MM.1S (cell line): ENCODE measurements at regions not wholly inside any gene's neighbourhood (a gene's known extent, or its start where the extent isn't known, plus 50 kb on each side); places are given as distances from the start of the nearest gene placed in this dataset.

Experiments used
- DNase-seq: peaks from one replicate; pipeline ENCODE4 v3.0.0-alpha.2; 2015
- H2AFZ ChIP-seq: fragments of 300-600 bp; sonication (generic); 2 replicates; pipeline ENCODE4 v1.6.0; 2016; ENCODE audit warnings: antibody characterized with exemption, low read length
- H3F3A ChIP-seq: fragments of 300-600 bp; sonication (generic); 2 replicates; pipeline ENCODE4 v1.6.1; 2016; ENCODE audit warnings: mild to moderate bottlenecking, antibody characterized with exemption, low read length, moderate library complexity, mixed read lengths; ENCODE audit not compliant: insufficient read depth
- H3K27ac ChIP-seq: fragments of 300-600 bp; sonication (generic); 2 replicates; pipeline ENCODE4 v1.5.1; 2016; ENCODE audit warnings: mild to moderate bottlenecking, low read length
- H3K27me3 ChIP-seq: fragments of 300-600 bp; sonication (generic); replicated peaks from 2 replicates; pipeline ENCODE4 v1.6.0; 2016; ENCODE audit warnings: low read length; ENCODE audit not compliant: insufficient read depth
- H3K36me3 ChIP-seq: fragments of 300-600 bp; sonication (generic); replicated peaks from 2 replicates; pipeline ENCODE4 v1.6.1; 2016; ENCODE audit warnings: mild to moderate bottlenecking, low read length, mixed read lengths; ENCODE audit not compliant: insufficient read depth
- H3K4me1 ChIP-seq: fragments of 300-600 bp; sonication (generic); 2 replicates; pipeline ENCODE4 v1.6.1; 2016; ENCODE audit warnings: low read length, mixed read lengths
- H3K4me2 ChIP-seq: fragments of 300-600 bp; sonication (generic); 2 replicates; pipeline ENCODE4 v1.6.0; 2016; ENCODE audit warnings: low read depth, low read length
- H3K4me3 ChIP-seq: fragments of 300-600 bp; sonication (generic); 2 replicates; pipeline ENCODE4 v1.5.1; 2016; ENCODE audit warnings: low read length, mixed read lengths
- H3K79me2 ChIP-seq: fragments of 300-600 bp; sonication (generic); 2 replicates; pipeline ENCODE4 v1.6.1; 2016; ENCODE audit warnings: mixed run types, low read length, mixed read lengths
- H3K9ac ChIP-seq: fragments of 300-600 bp; sonication (generic); 2 replicates; pipeline ENCODE4 v1.6.1; 2016; ENCODE audit warnings: low read length, mixed read lengths
- H3K9me2 ChIP-seq: fragments of 300-600 bp; sonication (generic); replicated peaks from 2 replicates; pipeline ENCODE4 v1.6.1; 2016; ENCODE audit warnings: mild to moderate bottlenecking, low read length, mixed read lengths; ENCODE audit not compliant: insufficient read depth
- H3K9me3 ChIP-seq: fragments of 300-600 bp; sonication (generic); replicated peaks from 2 replicates; pipeline ENCODE4 v1.6.1; 2016; ENCODE audit warnings: mild to moderate bottlenecking, low read length, mixed read lengths; ENCODE audit not compliant: insufficient read depth
- H4K20me1 ChIP-seq: fragments of 300-600 bp; sonication (generic); 2 replicates; pipeline ENCODE4 v1.6.1; 2016; ENCODE audit warnings: mild to moderate bottlenecking, low read length, moderate library complexity, mixed read lengths; ENCODE audit not compliant: insufficient read depth
- CTCF ChIP-seq: fragments of 300-600 bp; sonication (generic); IDR thresholded peaks from 2 replicates; pipeline ENCODE4 v1.5.1; 2016; ENCODE audit warnings: antibody characterized with exemption, low read length, mixed read lengths
- EZH2 ChIP-seq: fragments of 300-600 bp; sonication (generic); optimal IDR thresholded peaks from 2 replicates; pipeline ENCODE3; 2017; ENCODE audit warnings: low read depth, mild to moderate bottlenecking, antibody characterized with exemption, low read length, mixed read lengths
- EZH2phosphoT487 ChIP-seq: fragments of 300-600 bp; sonication (generic); IDR thresholded peaks from 2 replicates; pipeline ENCODE4 v1.6.1; 2018; ENCODE audit warnings: antibody characterized with exemption, low read length

GRCh38 chr10:8776926-8777622 lies 722.6 kb downstream of the GATA3 start:
- H3K79me2 ChIP-seq: no peaks in the 10 kb centered on the region
- no peaks in the 10 kb centered on the region for H3K36me3 ChIP-seq
- no peak for DNase-seq
- no peak overlapping the region for H3K4me2 ChIP-seq
- H2AFZ ChIP-seq: no peak overlapping the region
- H3K9me2 ChIP-seq: no peaks in the 10 kb centered on the region
- no peaks in the 10 kb centered on the region for H3K4me1 ChIP-seq
- no peaks in the 10 kb centered on the region for H3K27me3 ChIP-seq
- no peaks in the 10 kb centered on the region for H4K20me1 ChIP-seq
- H3F3A ChIP-seq: no peaks in the 10 kb centered on the region
- TF ChIP-seq CTCF: no peak
- no peak for TF ChIP-seq EZH2phosphoT487
- no peak for TF ChIP-seq EZH2
- H3K9ac ChIP-seq: no peak overlapping the region
- no peak overlapping the region for H3K27ac ChIP-seq
- H3K4me3 ChIP-seq: no peak overlapping the region
- H3K9me3 ChIP-seq: no peaks in the 10 kb centered on the region

- DNase-seq: no peak
- Histone ChIP-seq H3K9me2 (no peaks in the 10 kb centered on the region), H3K27ac (no peak overlapping the region), H3K27me3 (no peaks in the 10 kb centered on the region), H3F3A (no peaks in the 10 kb centered on the region), H3K4me1 (no peaks in the 10 kb centered on the region), H3K79me2 (no peaks in the 10 kb centered on the region), H3K36me3 (no peaks in the 10 kb centered on the region), H4K20me1 (no peaks in the 10 kb centered on the region), H3K4me2 (no peak overlapping the region), H3K9me3 (no peaks in the 10 kb centered on the region), H3K4me3 (no peak overlapping the region), H3K9ac (no peak overlapping the region), H2AFZ (no peak overlapping the region)
- TF ChIP-seq EZH2 (no peak), EZH2phosphoT487 (no peak), CTCF (no peak)
These were observed 724.2 kb downstream of the GATA3 start for GRCh38 chr10:8778713-8779112.

GRCh38 chr10:8787649-8788048 lies 733.2 kb downstream of the GATA3 start:
- H3K36me3 ChIP-seq: no peaks in the 10 kb centered on the region
- DNase-seq: no peak
- no peaks in the 10 kb centered on the region for H3K27me3 ChIP-seq
- no peak overlapping the region for H3K27ac ChIP-seq
- H3K9me3 ChIP-seq: no peaks in the 10 kb centered on the region
- H4K20me1 ChIP-seq: no peaks in the 10 kb centered on the region
- H3F3A ChIP-seq: no peaks in the 10 kb centered on the region
- H3K4me3 ChIP-seq: no peak overlapping the region
- no peaks in the 10 kb centered on the region for H3K4me1 ChIP-seq
- H3K79me2 ChIP-seq: no peaks in the 10 kb centered on the region
- H3K9me2 ChIP-seq: no peaks in the 10 kb centered on the region
- H2AFZ ChIP-seq: no peak overlapping the region
- no peak overlapping the region for H3K9ac ChIP-seq
- H3K4me2 ChIP-seq: no peak overlapping the region
- TF ChIP-seq EZH2phosphoT487 (no peak), CTCF (no peak), EZH2 (no peak)
